ENCODE measurements at regions not wholly inside any gene's neighbourhood (a gene's known extent, or its start where the extent isn't known, plus 50 kb on each side); places are given as distances from the start of the nearest gene placed in this dataset.

GRCh38 chr20:19866070-19866469, 108.0 kb downstream of the RIN2 start:
- no peak for TF ChIP-seq POLR2AphosphoS5 (IDR thresholded peaks at IDR 0.05; ENCODE audit: borderline replicate concordance, low read depth, low read length)
- no peak for TF ChIP-seq EZH2 (IDR thresholded peaks at IDR 0.05)
- TF ChIP-seq FOXP2 (optimal IDR thresholded peaks at IDR 0.05; ENCODE audit: control extremely low read depth, extremely low read length, insufficient read depth), result no peak
